GM21717 (cell line): ENCODE measurements at regions not wholly inside any gene's neighbourhood (a gene's known extent, or its start where the extent isn't known, plus 50 kb on each side); places are given as distances from the start of the nearest gene placed in this dataset.
"Not testable (repeated sequence)": the region's sequence is repeated elsewhere in the genome, so short reads cannot be mapped to it uniquely, and the experiment has no call there.

Experiments used
- ATAC-seq: cut with Tn5 transposase; IDR thresholded peaks from one replicate; pipeline ENCODE4 v1.9.1; 2021; ENCODE audit warnings: mild to moderate bottlenecking, moderate library complexity; ENCODE audit not compliant: unreplicated experiment

- no peak for ATAC-seq
These were observed 339.6 kb upstream of the PCDH10 start for GRCh38 chr4:132809298-132810032.

- ATAC-seq: not testable (repeated sequence)
These were observed 336.0 kb upstream of the PCDH10 start for GRCh38 chr4:132813061-132813460.

GRCh38 chr4:132818091-132818490, 331.0 kb upstream of the PCDH10 start:
- ATAC-seq: no peak

DNA sequence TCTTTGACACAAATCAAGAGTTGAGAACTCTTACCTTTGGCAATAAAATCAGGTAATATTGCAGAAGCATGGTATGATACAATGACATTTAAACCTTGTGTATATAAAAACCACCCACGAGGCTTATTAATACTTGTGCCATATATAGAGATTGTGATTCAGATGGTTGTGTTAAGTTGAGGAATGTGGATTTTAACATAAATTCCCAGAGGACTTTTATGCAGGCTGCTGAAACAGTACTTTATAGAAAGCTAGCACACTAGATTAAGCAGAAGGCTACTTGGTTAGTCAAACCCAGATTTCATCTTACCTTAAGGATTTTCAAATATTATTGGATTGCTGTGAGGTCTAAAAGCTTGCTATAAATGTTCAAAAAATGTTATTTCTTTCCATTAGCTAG, 325.7 kb upstream of the PCDH10 start:
- no peak for ATAC-seq

- no peak for ATAC-seq
These were observed 324.3 kb upstream of the PCDH10 start for GRCh38 chr4:132824761-132825160.

DNA sequence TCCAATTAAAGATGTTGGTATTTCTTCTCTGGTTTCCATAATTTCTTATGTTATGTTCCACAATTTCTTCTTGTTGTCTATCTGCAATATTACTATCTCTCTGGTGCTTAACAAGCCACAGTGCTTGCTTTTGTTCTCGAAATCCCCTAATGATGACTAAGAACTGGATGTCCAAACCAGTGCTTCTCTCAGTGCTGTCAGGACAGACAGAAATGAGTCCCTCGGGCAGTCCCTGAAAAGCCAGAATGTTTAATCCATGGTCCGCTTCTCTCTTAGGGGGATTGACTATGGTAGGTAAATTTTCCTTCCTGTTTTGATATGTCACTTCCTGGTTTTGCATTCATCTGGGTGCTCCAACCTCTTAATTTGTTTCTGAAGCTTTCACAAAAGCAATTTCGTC, 321.6 kb upstream of the PCDH10 start:
- no peak for ATAC-seq

- no peak for ATAC-seq
These were observed 310.9 kb upstream of the PCDH10 start for GRCh38 chr4:132838244-132838643.

DNA sequence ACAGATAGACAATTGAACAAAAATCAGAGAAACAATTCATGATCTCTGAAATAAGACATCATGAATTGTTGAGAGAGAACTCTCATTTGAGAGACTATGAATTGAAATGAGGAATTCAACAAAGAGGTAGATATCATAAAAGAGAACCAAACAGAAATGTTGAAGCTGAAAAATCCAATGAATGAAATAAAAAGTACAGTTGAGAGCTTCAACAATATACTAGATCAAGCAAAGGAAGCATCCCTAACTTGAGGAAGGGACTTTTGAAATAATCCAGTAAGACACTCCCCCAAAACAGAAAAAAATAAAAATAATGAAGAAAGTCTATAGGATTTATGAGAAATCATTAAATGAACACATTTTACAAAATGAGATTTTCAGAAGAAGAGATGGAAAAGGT, 310.0 kb upstream of the PCDH10 start:
- no peak for ATAC-seq

- ATAC-seq: no peak
These were observed 289.2 kb upstream of the PCDH10 start for GRCh38 chr4:132859929-132860328.

GRCh38 chr4:132860976-132861375, 288.1 kb upstream of the PCDH10 start:
- ATAC-seq: no peak

GRCh38 chr4:132863619-132864018, 285.5 kb upstream of the PCDH10 start:
- ATAC-seq: no peak

- no peak for ATAC-seq
These were observed 283.6 kb upstream of the PCDH10 start for GRCh38 chr4:132865458-132865857.

DNA sequence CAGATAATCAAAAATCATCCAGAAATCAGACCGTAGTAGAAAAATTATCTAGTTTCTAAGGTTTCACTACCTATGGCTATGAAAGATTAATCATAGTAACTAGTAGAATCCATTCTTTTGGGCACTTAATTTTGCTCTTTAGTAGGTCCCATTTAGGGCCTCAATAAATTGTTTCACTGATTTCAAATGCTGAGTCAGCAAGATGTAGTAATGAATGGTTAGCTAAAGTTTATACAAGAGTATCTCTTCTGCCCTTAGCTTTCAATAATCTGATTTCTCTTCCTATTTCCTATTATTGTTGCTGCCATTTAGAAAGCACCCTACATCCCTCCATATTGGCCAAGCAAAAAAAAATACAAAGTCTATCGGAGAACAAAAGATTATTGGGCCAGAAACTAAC, 283.2 kb upstream of the PCDH10 start:
- ATAC-seq: no peak

DNA sequence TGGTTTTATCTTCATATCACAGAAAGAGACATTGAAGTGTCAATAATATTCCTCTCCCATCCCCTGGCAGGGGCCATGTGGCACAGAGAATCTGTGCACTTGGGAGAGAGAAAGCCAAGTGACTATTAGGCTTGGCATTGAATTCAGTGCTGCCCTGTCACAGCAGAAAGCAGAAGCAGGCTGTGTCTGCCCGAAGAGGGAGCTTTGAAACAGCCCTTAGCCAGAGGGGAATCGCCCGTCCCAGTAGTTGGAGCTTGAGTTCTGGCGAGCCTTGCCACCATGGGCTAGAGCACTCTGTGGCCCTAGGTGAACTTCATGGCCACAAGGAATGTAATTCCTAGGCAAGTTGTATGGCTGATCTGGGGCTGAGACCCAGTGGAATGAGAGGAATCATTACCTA, 282.5 kb upstream of the PCDH10 start:
- ATAC-seq: no peak

DNA sequence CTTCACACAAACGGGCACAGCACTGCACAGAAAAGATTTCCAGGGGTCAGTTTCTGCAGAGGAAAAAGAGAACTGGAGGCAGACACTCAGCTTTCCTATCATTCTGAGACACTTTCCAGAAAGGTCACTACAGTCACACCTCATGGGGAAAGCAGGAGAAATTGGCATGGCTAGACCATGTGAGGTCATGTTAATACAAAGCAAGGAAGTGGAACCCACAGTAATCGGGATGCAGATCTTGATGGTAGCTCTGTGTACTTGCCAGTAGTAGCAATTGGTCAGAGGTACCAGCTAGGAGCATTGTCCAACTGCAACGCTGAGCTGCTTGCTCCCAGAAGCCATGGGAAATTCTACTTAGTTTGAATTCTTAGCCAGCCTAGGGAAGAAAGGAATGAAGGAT, 255.3 kb upstream of the PCDH10 start:
- ATAC-seq: no peak

DNA sequence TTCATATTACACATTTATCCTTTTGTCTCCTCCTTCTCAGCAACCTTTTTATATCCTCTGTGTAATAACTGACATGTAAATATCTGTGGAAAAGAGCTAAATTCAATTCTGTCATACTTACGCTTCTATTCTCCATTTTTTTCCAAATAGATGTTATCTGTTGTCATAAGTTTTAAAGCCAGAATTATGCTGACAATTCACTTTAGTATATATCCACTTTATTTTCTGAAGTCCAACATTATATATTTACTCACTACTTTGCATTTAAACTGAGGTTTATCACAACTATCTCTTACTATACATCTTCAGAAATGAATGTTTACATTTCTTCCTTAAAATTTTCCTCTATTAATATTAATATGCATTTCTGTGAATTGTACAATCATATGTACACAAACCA, 247.9 kb upstream of the PCDH10 start:
- ATAC-seq: no peak

DNA sequence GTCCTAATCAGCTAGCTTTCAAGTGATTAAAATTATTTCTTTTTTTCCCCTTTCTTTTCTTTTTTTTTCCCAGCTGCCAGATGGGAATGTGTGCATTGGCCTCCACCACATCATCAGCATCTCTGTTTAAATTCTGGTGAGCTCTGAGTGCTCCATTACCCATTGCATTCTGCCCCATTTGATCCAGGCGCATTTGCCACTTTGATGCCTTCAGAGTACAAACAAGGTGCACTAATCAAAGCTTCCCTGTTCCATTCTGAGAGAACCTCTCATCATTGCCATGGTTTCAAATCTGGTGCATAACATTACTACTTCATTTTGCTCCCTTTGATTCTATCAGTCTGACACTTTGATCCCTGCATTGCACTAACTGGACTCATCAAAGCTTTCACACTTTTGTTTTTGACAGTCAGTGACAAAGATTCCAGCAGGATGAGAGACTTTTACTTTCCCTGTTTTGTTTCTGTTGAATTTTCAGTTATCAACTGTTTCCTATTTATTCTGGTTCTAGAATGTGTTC, 238.8 kb upstream of the PCDH10 start:
- ATAC-seq: no peak

DNA sequence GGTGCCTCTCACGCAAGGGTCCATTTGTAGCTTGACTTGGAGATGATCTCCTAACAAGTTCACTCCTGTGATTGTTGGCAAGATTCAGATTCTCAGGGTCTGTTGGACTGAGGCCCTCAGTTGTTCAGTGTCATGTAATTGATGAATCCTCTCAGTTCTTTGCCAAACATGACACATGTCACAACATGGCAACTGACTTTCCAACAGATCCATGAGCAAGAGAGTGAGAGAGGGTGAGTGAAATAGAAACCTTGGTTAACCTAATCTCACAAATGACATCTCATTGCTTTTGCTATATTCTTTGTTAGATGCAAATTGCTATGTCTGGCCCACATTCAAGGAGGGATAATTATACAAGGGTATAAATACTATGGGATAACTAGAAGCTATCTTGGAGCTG, 231.0 kb upstream of the PCDH10 start:
- no peak for ATAC-seq

DNA sequence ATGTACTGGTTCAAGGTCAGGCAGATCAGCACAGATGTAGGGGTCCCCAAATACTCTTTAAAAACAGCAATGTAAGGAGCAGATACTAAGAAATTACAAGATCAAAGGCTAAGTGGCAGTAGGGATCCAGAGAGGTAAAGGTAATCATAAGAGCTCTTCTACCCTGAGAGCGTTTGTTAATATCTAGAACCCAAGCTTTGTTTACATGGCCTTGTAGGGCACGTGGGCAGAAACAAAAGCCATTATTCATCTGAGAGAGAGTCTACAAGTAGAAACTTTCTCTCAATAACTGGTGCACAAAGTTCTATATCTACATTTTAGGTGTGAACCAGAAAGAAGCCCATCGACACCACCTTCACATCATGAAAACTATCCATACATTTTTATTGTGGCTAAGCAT, 225.6 kb upstream of the PCDH10 start:
- ATAC-seq: no peak

- ATAC-seq: no peak
These were observed 214.2 kb upstream of the PCDH10 start for GRCh38 chr4:132934911-132935310.

- no peak for ATAC-seq
These were observed 193.9 kb upstream of the PCDH10 start for GRCh38 chr4:132955146-132955545.

DNA sequence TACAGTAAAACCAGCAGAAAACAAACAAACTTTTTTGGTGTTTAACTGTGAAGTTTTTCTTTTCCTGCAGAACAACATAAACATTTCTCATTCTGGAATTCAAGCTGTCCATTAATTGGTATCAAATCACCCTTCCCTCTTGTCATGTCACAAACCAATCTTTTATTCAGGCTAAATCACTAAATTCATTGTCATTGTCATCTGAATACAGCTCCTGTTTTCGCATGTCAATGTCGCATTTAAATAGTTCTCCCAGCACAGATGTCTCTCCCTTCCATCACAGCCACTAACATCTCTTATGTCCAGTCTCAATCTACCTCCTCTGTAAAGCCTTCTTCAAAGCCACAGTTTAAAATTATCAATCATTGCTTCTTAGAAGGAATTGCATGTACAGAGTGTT, 192.1 kb upstream of the PCDH10 start:
- ATAC-seq: no peak
